ENCODE measurements at regions not wholly inside any gene's neighbourhood (a gene's known extent, or its start where the extent isn't known, plus 50 kb on each side); places are given as distances from the start of the nearest gene placed in this dataset.

DNA sequence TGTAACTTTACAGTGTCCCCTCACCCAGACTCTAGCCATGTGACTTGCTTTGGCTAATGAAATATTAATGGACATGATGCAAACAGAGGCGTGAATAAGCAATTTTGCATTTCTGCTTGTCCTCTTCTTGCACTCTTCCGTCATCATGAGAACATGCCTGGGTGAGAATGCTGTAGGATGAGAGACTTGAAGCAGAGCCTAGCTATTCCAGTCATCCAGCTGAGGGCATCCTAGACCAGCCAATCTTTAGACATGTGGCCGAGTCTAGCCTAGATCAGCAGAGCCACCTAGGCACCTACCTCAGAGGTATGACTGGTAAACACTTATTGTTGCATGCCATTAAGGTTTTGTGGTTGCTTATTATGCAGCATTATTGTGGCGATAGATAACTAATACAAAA lies 450.5 kb upstream of the AZI2 start:
- TF ChIP-seq CTCF (IDR thresholded peaks at IDR 0.05; ENCODE audit: low read length) (peak; percentile 34; the same call in 1 of the 2 replicates), EZH2 (IDR thresholded peaks at IDR 0.05; ENCODE audit: borderline replicate concordance, low read length) (no peak)
